ENCODE measurements at regions not wholly inside any gene's neighbourhood (a gene's known extent, or its start where the extent isn't known, plus 50 kb on each side); places are given as distances from the start of the nearest gene placed in this dataset.

GRCh38 chr11:13183094-13183825 is 94.3 kb upstream of the BMAL1 start:
- TF ChIP-seq CTCF (IDR thresholded peaks at IDR 0.05 in 4 of 5, conservative IDR thresholded peaks at IDR 0.05 in 1 of 5) (peak in 3 of 5 experiments; percentile 3 to 39 (median 34)), POLR2A (IDR thresholded peaks at IDR 0.05) (no peak)
